ENCODE measurements at regions not wholly inside any gene's neighbourhood (a gene's known extent, or its start where the extent isn't known, plus 50 kb on each side); places are given as distances from the start of the nearest gene placed in this dataset.

- Mint-ChIP-seq H3K9me3 (no peaks in the 10 kb centered on the region), H3K4me1 (peaks cover 2% of the 10 kb centered on the region in 2 experiments; a peak in 2 of 4 replicates), H3K27ac (no peak overlapping the region), H3K27me3 (ENCODE audit: low read depth) (no peaks in the 10 kb centered on the region), H3K4me3 (no peak overlapping the region), H3K36me3 (ENCODE audit: insufficient read depth in 1 of 3, low read depth in 3 of 3) (no peaks in the 10 kb centered on the region)
- DNase-seq = no peak
- H3K56ac ChIP-seq (ENCODE audit: insufficient read length, low read depth, low read length) = no peak overlapping the region
- no peak overlapping the region for H2BK5ac ChIP-seq (ENCODE audit: insufficient read length, low read length)
- H4K8ac ChIP-seq (replicated peaks; ENCODE audit: insufficient read length, low read depth, low read length) = no peak overlapping the region
- no peak overlapping the region for H3K18ac ChIP-seq (ENCODE audit: insufficient read length, low read depth, low read length)
- no peak for TF ChIP-seq CTCF (conservative IDR thresholded peaks at IDR 0.05)
- no peaks in the 10 kb centered on the region for H3K79me1 ChIP-seq (ENCODE audit: insufficient read depth, low read depth, low read length, poor library complexity, severe bottlenecking)
- no peak overlapping the region for H2AK5ac ChIP-seq (ENCODE audit: insufficient read length, low read length)
- H4K91ac ChIP-seq (ENCODE audit: insufficient read length, low read depth, low read length) = no peak overlapping the region
- no peaks in the 10 kb centered on the region for H3K4me1 ChIP-seq (ENCODE audit: insufficient read depth, low read length)
- no peak overlapping the region for H3K4me2 ChIP-seq (ENCODE audit: insufficient read depth, insufficient read length, low read length)
- no peak overlapping the region for H3K4ac ChIP-seq (ENCODE audit: low read depth, low read length)
- H3T11ph ChIP-seq (ENCODE audit: low read length) = no peak overlapping the region
- no peak overlapping the region for H2BK12ac ChIP-seq (ENCODE audit: insufficient read length, low read depth, low read length)
- H3K9ac ChIP-seq (ENCODE audit: extremely low read depth, insufficient read length, low read length) = no peak overlapping the region
- no peak overlapping the region for H3K14ac ChIP-seq (ENCODE audit: insufficient read depth, low read length)
- H3K79me2 ChIP-seq (ENCODE audit: insufficient read depth, low read length) = no peaks in the 10 kb centered on the region
- H3K9me3 ChIP-seq (ENCODE audit: control insufficient read depth, low read depth, low read length) = no peaks in the 10 kb centered on the region
- H4K5ac ChIP-seq (ENCODE audit: insufficient read length, low read depth, low read length) = no peak overlapping the region
- H3K27ac ChIP-seq (ENCODE audit: insufficient read length, low read depth, low read length) = no peak overlapping the region
- H2BK15ac ChIP-seq (ENCODE audit: low read depth, low read length) = no peak overlapping the region
- no peak overlapping the region for H2AFZ ChIP-seq (ENCODE audit: low read length)
- no peak overlapping the region for H3K23ac ChIP-seq (ENCODE audit: insufficient read length, low read depth, low read length)
- no peak overlapping the region for H2BK20ac ChIP-seq (ENCODE audit: low read depth, low read length, poor library complexity, severe bottlenecking)
- H3K27me3 ChIP-seq (ENCODE audit: insufficient read depth, low read length) = no peaks in the 10 kb centered on the region
- H3K23me2 ChIP-seq (ENCODE audit: insufficient read length, low read depth, low read length, poor library complexity, severe bottlenecking) = no peaks in the 10 kb centered on the region
- no peaks in the 10 kb centered on the region for H4K20me1 ChIP-seq (ENCODE audit: control insufficient read depth, insufficient read depth, insufficient read length)
- H2BK120ac ChIP-seq (ENCODE audit: low read depth, low read length, poor library complexity, severe bottlenecking) = no peak overlapping the region
- WGBS (ENCODE audit: extremely low coverage, insufficient read length, low lambda C conversion rate) = no CpG with 5 or more reads among the region's 2 CpGs
These were observed 339.8 kb downstream of the PCDH7 start for GRCh38 chr4:31059753-31060522.

Measured in H9 (cell line).